ENCODE measurements at regions not wholly inside any gene's neighbourhood (a gene's known extent, or its start where the extent isn't known, plus 50 kb on each side); places are given as distances from the start of the nearest gene placed in this dataset.
"Not testable (repeated sequence)": the region's sequence is repeated elsewhere in the genome, so short reads cannot be mapped to it uniquely, and the experiment has no call there.

GRCh38 chrX:40530509-40530908 lies 50.3 kb upstream of the ATP6AP2 start:
- no peak for DNase-seq (ENCODE audit: low read depth in 4 of 4, low spot score in 2 of 4)

DNA sequence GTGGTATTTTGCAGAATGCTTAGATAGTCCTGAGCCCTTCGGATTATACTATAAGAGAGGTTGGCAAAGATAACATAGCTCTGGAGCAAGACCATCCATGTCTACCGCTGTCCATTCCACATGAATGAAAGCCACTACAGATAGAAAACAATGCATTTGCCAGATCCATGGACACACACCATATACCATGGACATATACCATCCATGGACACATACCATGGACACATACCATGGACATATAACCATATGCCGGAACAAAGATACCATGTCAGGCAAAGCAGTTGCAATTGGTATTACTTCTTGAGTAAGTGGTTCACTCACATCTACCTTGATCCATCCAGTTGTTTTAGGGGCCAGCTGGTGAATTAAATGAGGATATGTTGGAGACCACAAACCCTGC lies 53.2 kb upstream of the ATP6AP2 start:
- no peak for DNase-seq (ENCODE audit: low read depth in 4 of 4, low spot score in 2 of 4)

DNA sequence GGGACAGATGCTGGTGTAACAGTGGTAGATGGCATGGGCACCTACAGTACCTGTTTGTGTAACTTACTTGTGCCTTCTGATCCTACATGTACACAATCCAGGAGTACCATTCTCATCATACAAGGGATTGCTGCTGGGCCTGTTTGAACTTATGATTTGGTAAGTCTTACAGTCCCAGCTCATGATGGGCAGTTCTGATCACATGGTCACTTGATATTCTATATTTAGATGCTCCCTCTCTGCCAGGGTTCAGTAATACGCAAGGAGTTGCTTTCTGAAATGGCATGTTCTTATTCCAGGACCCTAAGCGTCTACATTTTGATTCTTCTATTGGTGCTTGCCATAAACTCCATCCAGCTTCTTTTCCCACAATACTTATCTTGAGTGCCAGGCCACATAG lies 54.4 kb upstream of the ATP6AP2 start:
- DNase-seq (ENCODE audit: low read depth in 4 of 4, low spot score in 2 of 4) = no peak

DNA sequence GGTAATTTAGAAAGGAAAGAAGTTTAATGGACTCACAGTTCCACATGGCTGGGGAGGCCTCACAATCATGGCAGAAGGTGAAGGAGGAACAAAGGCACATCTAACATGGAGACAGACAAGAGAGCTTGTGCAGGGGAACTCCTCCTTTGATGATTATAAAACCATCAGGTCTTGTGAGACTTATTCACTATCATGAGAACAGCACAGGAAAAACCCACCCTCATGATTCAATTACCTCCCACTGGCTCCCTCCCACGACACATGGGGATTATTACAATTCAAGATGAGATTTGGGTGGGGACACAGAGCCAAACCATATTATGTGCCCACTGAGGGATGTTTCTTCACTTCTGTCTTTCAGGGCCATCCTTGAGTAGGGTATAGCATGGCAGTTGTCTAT lies 54.9 kb upstream of the ATP6AP2 start:
- not testable (repeated sequence) for DNase-seq (ENCODE audit: low read depth in 4 of 4, low spot score in 2 of 4)

- DNase-seq (ENCODE audit: low read depth in 4 of 4, low spot score in 2 of 4) = no peak
Observed at GRCh38 chrX:40524423-40524822, 56.3 kb upstream of the ATP6AP2 start.

DNA sequence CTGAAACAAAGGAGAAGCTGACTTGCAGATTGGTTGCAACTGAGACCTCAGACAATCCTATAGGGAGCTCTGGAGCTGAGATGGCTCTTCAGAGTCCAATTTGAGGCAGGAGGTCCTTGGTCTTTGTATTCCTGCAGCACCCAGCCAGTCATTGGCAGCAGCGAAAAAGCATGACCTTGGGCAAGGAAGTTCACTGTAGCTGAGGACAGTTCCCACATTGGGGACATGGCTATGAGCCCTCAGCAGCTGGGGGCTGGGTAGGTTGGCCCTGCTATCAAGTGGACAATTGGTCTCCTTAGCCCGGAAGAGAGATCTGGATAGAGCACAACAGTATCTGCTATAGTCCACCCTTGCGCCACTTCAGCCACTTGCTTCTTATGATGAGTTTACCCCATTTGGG lies 56.9 kb upstream of the ATP6AP2 start:
- DNase-seq (ENCODE audit: low read depth in 4 of 4, low spot score in 2 of 4) = no peak

- DNase-seq (ENCODE audit: low read depth in 4 of 4, low spot score in 2 of 4) = no peak
Observed at GRCh38 chrX:40521868-40522450, 58.8 kb upstream of the ATP6AP2 start.

DNA sequence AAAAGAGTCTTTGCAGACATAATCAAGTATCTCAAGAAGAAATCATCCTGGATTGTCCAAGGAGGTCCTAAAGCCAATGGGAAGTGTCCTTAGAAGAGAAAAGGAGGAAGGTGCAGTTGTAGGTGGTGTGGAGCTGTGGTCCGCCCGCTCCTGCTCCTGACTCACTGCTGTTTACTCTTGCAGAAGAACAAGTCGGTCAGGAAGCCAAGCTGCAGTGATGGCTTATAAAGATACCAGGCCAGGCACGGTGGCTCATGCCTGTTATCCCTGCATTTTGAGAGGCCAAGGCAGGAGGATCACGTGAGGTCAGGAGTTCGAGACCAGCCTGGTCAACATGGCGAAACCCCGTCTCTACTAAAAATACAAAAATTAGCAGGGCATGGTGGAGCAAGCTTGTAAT lies 66.4 kb upstream of the ATP6AP2 start:
- no peak for DNase-seq (ENCODE audit: low read depth in 4 of 4, low spot score in 2 of 4)

DNA sequence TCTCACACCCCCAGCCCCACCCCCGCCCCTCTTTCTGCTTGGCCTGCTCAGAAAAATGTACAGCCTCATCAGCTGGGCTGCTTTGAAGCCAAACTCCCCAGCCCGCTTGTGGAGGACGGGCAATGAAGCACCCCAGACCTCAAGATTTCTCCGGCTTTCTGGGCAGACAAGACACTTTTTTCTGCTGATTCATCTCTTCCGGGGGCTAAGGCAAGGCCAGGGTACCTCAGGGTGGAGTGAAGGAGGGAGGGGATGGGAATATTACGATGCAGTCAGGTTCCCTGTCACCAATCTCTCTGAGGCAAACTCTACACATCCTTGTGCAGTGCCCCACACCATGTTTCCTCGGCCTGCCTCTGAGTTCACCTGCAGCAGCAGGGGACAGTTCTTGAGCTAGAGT lies 66.9 kb upstream of the ATP6AP2 start:
- no peak for DNase-seq (ENCODE audit: low read depth in 4 of 4, low spot score in 2 of 4)

- DNase-seq (ENCODE audit: low read depth in 4 of 4, low spot score in 2 of 4) = no peak
Observed at GRCh38 chrX:40513012-40513411, 67.8 kb upstream of the ATP6AP2 start.

- no peak for DNase-seq (ENCODE audit: low read depth in 4 of 4, low spot score in 2 of 4)
Observed at GRCh38 chrX:40511258-40511657, 69.5 kb upstream of the ATP6AP2 start.

- DNase-seq (ENCODE audit: low read depth in 4 of 4, low spot score in 2 of 4) = no peak
Observed at GRCh38 chrX:40508560-40508959, 72.2 kb upstream of the ATP6AP2 start.

GRCh38 chrX:40506201-40506985 lies 74.4 kb upstream of the ATP6AP2 start:
- DNase-seq (ENCODE audit: low read depth in 4 of 4, low spot score in 2 of 4) = no peak

DNA sequence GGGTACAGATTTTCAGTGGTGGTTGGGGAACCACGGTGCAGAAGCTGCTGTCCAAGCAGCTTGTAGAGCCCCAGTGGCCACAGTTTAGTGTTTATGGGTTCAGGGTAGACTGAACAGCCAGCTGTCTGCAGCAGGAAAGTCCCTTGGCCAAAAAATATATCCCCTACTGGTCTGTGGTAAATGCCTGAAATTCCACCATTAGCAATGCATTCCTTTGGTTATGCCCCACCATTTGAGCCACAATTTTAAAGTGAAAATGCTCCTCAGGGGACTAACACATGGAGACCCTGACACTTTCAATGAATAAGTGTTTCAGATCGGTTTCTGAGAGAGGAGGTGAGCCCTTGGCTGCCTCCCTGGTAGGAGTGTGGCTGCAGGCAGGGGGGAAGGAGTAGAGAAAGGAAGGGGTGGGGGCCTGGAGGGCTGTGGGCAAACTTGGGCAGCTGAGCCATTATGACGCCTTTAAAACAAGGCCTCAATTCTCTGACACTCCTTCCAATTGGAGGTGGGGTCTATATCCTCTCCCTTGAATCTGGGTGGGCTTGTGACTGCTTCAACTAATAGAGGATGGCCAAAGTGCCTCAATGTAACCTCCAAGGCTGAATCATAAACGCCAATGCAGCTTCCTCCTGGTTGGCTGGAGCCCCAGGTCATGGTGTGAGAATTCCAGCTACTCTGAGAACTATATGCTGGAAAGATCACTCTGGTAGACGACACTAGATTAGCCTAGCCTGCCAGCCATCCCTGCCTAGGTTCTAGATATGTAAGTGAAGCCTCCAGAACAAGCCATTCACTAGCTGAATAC lies 75.8 kb upstream of the ATP6AP2 start:
- DNase-seq (ENCODE audit: low read depth in 4 of 4, low spot score in 2 of 4) = no peak

GRCh38 chrX:40503094-40503493 lies 77.7 kb upstream of the ATP6AP2 start:
- DNase-seq (ENCODE audit: low read depth in 4 of 4, low spot score in 2 of 4) = no peak

DNA sequence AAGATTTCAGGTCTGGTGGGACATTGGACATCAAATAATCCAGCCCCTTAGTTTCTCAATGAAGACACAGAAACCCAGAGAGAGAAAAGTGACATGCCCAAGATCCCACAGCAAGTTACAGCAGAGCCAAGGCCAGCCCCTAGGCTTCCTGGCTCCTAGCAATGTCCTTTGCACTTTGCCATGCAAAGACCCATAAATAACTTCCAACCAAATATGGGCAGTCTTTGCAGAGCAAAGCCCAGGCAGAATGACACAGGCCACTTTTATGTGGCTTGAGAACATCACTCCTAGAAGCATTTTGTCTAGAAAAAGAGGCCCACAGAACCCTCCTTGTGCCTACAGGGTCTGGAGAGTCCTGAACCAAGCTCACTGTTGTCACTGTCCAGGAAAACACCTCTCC lies 78.1 kb upstream of the ATP6AP2 start:
- DNase-seq (ENCODE audit: low read depth in 4 of 4, low spot score in 2 of 4) = no peak

- no peak for DNase-seq (ENCODE audit: low read depth in 4 of 4, low spot score in 2 of 4)
Observed at GRCh38 chrX:40501164-40501855, 79.5 kb upstream of the ATP6AP2 start.

DNA sequence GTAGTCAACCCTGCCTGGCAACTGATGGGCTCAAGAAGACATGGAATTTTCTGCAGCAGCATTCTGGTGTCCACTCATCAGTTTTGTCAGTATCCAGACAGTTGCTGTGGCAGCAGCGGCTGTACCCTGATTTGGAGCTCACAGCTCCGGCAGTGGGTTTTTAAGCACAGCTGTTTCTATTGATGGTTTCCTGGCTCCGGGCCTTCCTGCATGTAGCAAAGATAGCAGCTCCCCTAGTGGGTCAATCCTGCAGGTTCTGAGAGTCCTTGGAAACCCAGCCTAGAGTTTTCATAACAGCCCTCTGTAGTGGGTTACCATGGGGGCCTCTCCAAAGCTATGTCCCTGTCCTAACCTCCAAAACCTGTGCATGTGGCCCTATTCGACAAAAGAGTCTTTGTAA lies 84.0 kb upstream of the ATP6AP2 start:
- no peak for DNase-seq (ENCODE audit: low read depth in 4 of 4, low spot score in 2 of 4)

DNA sequence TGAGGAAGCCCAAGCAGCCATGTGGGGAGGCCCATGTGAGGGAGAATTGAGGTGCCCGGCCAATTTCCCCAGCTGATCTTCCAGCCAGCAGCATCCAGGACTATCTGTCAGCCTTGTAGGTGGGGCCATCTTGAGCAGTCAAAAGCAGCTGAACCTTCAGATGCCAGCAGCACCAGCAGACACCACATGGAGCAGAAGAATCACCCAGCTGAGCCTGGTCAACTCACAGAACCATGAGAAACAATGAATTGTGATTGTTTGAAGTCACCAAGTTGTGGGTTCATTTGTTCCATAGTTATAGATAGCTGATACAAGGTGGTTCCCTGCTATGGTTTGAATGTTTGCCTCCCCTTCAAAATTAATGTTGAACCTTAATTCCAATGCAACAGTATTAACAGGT lies 85.1 kb upstream of the ATP6AP2 start:
- DNase-seq (ENCODE audit: low read depth in 4 of 4, low spot score in 2 of 4) = no peak

GRCh38 chrX:40494005-40494404 lies 86.8 kb upstream of the ATP6AP2 start:
- no peak for DNase-seq (ENCODE audit: low read depth in 4 of 4, low spot score in 2 of 4)

DNA sequence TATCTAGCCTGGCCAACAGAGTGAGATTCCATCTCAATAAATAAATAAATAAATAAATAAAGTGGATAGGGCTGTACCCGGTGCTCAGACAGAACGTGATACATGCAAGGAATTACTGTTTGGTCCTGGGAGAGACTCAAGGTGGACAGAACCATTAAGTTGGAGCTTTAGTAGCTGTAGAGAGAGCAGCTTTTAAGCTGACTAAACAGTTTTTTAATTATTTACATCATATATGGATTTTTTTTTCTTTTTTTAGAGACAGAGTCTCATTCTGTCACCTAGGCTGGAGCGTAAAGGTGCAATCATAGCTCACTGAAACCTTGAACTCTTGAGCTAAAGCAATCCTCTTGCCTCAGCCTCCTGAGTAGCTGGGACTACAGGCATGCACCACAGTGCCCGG lies 92.5 kb upstream of the ATP6AP2 start:
- DNase-seq (ENCODE audit: low read depth in 4 of 4, low spot score in 2 of 4) = no peak
